Liver (tissue), 8 donors: ENCODE measurements at regions not wholly inside any gene's neighbourhood (a gene's known extent, or its start where the extent isn't known, plus 50 kb on each side); places are given as distances from the start of the nearest gene placed in this dataset.

Experiments used
- DNase-seq: peaks from one replicate; pipeline ENCODE4 v3.0.0-alpha.2; 2017; ENCODE audit warnings: low spot score
- H3K27ac ChIP-seq, 2 donors: one replicate each; pipeline ENCODE4 v1.7.0; 2013; ENCODE audit warnings: inconsistent platforms in 2 of 2, low read length in 2 of 2, control low read depth in 1 of 2, low read depth in 1 of 2, mild to moderate bottlenecking in 1 of 2
- H3K27me3 ChIP-seq, 4 donors: one replicate each; pipeline versions ENCODE4 v1.6.1 to v1.7.0; 2013; ENCODE audit warnings: low read length in 3 of 4, inconsistent platforms in 1 of 4, mild to moderate bottlenecking in 1 of 4, moderate library complexity in 1 of 4; ENCODE audit not compliant: control insufficient read depth in 4 of 4, insufficient read depth in 4 of 4
- H3K36me3 ChIP-seq, 4 donors: one replicate each; pipeline versions ENCODE4 v1.6.1 to v1.7.0; 2013; ENCODE audit warnings: low read length in 3 of 4, mild to moderate bottlenecking in 3 of 4, low read depth in 1 of 4, moderate library complexity in 1 of 4; ENCODE audit not compliant: control insufficient read depth in 4 of 4, insufficient read depth in 3 of 4
- H3K4me1 ChIP-seq, 4 donors: one replicate each; pipeline versions ENCODE4 v1.6.1 to v1.7.0; 2013; ENCODE audit warnings: low read length in 3 of 4, mild to moderate bottlenecking in 3 of 4, moderate library complexity in 1 of 4; ENCODE audit not compliant: control insufficient read depth in 4 of 4, insufficient read depth in 4 of 4
- H3K4me3 ChIP-seq, 3 donors: one replicate each; pipeline versions ENCODE4 v1.6.1 to v1.7.0; 2013; ENCODE audit warnings: low read length in 3 of 3, control low read depth in 1 of 3, low read depth in 1 of 3, mild to moderate bottlenecking in 1 of 3
- H3K9ac ChIP-seq, 2 donors: one replicate each; pipeline ENCODE4 v1.7.0; 2013; ENCODE audit warnings: low read length in 2 of 2, mild to moderate bottlenecking in 2 of 2, moderate library complexity in 2 of 2, control low read depth in 1 of 2, low read depth in 1 of 2
- H3K9me3 ChIP-seq, 4 donors: one replicate each; pipeline versions ENCODE4 v1.6.1 to v1.7.0; 2013; ENCODE audit warnings: low read length in 3 of 4; ENCODE audit not compliant: control insufficient read depth in 4 of 4
- EGR1 ChIP-seq, 2 donors: IDR thresholded peaks; 2 replicates each; pipeline ENCODE4 v1.6.1; 2016 to 2018; ENCODE audit warnings: antibody characterized with exemption in 2 of 2, low read depth in 2 of 2
- FOXA1 ChIP-seq: IDR thresholded peaks from 2 replicates; pipeline ENCODE4 v1.6.1; 2016; ENCODE audit warnings: antibody characterized with exemption
- FOXA2 ChIP-seq: IDR thresholded peaks from 2 replicates; pipeline ENCODE4 v1.6.1; 2016; ENCODE audit warnings: antibody characterized with exemption
- HNF4A ChIP-seq, 2 donors: conservative IDR thresholded peaks; 2 replicates each; pipeline ENCODE4 v1.6.1; 2016; ENCODE audit warnings: antibody characterized with exemption in 2 of 2, mild to moderate bottlenecking in 2 of 2
- HNF4G ChIP-seq: IDR thresholded peaks from 2 replicates; pipeline ENCODE4 v1.6.1; 2016; ENCODE audit warnings: antibody characterized with exemption
- JUND ChIP-seq, 2 donors: IDR thresholded peaks; 2 replicates each; pipeline ENCODE4 v1.6.1; 2016; ENCODE audit warnings: antibody characterized with exemption in 2 of 2
- NR2F2 ChIP-seq: IDR thresholded peaks from 2 replicates; pipeline ENCODE4 v1.6.1; 2016; ENCODE audit warnings: antibody characterized with exemption
- RAD21 ChIP-seq, 2 donors: IDR thresholded peaks; 2 replicates each; pipeline ENCODE4 v1.6.1; 2016; ENCODE audit warnings: antibody characterized with exemption in 2 of 2, mild to moderate bottlenecking in 2 of 2
- REST ChIP-seq: IDR thresholded peaks from 2 replicates; pipeline ENCODE4 v1.6.1; 2016; ENCODE audit warnings: antibody characterized with exemption, mild to moderate bottlenecking
- RXRA ChIP-seq, 2 donors: IDR thresholded peaks; 2 replicates each; pipeline ENCODE4 v1.6.1; 2017 to 2018; ENCODE audit warnings: antibody characterized with exemption in 2 of 2, mild to moderate bottlenecking in 1 of 2
- SP1 ChIP-seq: IDR thresholded peaks from 2 replicates; pipeline ENCODE4 v1.6.1; 2018; ENCODE audit warnings: antibody characterized with exemption, mild to moderate bottlenecking
- TAF1 ChIP-seq: conservative IDR thresholded peaks from 2 replicates; pipeline ENCODE4 v1.6.1; 2016; ENCODE audit warnings: antibody characterized with exemption, mild to moderate bottlenecking
- YY1 ChIP-seq: IDR thresholded peaks from 2 replicates; pipeline ENCODE4 v1.6.1; 2016; ENCODE audit warnings: antibody characterized with exemption, mild to moderate bottlenecking
- WGBS: extraction: QIAGEN DNeasy Blood & Tissue Kit; methylation state at CpG from one replicate; pipeline ENCODE4 v1.1.7; 2013; 5-methylcytosine and 5-hydroxymethylcytosine counted together
- TF ChIP-seq, protein P1 (sequence below): fragments of 150-350 bp; IDR thresholded peaks from 2 replicates; pipeline ENCODE4 v1.5.1; 2017; ENCODE audit warnings: improper control_type of control experiment, low read depth, low read length; ENCODE audit not compliant: missing input control
- TF ChIP-seq, protein P2 (sequence below): IDR thresholded peaks from 2 replicates; pipeline ENCODE4 v1.6.1; 2016; ENCODE audit warnings: antibody characterized with exemption
- TF ChIP-seq, protein P3 (sequence below): IDR thresholded peaks from 2 replicates; pipeline ENCODE4 v1.6.1; 2016; ENCODE audit warnings: antibody characterized with exemption
- TF ChIP-seq, protein P4 (sequence below): IDR thresholded peaks from 2 replicates; pipeline ENCODE4 v1.6.1; 2016; ENCODE audit warnings: antibody characterized with exemption
- donor health status: healthy.
- donor health status: healthy.
- donor health status: healthy.
- donor health status: healthy.
- donor health status: healthy.

- Histone ChIP-seq H3K4me3 (no peak overlapping the region), H3K9ac (no peak overlapping the region), H3K9me3 (no peaks in the 10 kb centered on the region), H3K27ac (no peak overlapping the region), H3K27me3 (peaks cover 0 to 3% (median 0%) of the 10 kb centered on the region in 4 donors), H3K4me1 (no peaks in the 10 kb centered on the region), H3K36me3 (no peaks in the 10 kb centered on the region)
- no peak for TF ChIP-seq YY1
- TF ChIP-seq, protein P1, sequence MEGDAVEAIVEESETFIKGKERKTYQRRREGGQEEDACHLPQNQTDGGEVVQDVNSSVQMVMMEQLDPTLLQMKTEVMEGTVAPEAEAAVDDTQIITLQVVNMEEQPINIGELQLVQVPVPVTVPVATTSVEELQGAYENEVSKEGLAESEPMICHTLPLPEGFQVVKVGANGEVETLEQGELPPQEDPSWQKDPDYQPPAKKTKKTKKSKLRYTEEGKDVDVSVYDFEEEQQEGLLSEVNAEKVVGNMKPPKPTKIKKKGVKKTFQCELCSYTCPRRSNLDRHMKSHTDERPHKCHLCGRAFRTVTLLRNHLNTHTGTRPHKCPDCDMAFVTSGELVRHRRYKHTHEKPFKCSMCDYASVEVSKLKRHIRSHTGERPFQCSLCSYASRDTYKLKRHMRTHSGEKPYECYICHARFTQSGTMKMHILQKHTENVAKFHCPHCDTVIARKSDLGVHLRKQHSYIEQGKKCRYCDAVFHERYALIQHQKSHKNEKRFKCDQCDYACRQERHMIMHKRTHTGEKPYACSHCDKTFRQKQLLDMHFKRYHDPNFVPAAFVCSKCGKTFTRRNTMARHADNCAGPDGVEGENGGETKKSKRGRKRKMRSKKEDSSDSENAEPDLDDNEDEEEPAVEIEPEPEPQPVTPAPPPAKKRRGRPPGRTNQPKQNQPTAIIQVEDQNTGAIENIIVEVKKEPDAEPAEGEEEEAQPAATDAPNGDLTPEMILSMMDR = no peak
- no peak for TF ChIP-seq JUND (IDR thresholded peaks at IDR 0.05)
- no peak for TF ChIP-seq FOXA2
- TF ChIP-seq NR2F2 = no peak
- no peak for TF ChIP-seq FOXA1
- TF ChIP-seq TAF1 = no peak
- TF ChIP-seq REST = no peak
- TF ChIP-seq HNF4A (conservative IDR thresholded peaks at IDR 0.05) = no peak
- no peak for TF ChIP-seq SP1
- no peak for TF ChIP-seq HNF4G
- TF ChIP-seq, protein P2, sequence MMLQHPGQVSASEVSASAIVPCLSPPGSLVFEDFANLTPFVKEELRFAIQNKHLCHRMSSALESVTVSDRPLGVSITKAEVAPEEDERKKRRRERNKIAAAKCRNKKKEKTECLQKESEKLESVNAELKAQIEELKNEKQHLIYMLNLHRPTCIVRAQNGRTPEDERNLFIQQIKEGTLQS = no peak
- TF ChIP-seq, protein P3, sequence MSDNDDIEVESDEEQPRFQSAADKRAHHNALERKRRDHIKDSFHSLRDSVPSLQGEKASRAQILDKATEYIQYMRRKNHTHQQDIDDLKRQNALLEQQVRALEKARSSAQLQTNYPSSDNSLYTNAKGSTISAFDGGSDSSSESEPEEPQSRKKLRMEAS = no peak
- TF ChIP-seq RXRA (IDR thresholded peaks at IDR 0.05) = no peak
- TF ChIP-seq, protein P4, sequence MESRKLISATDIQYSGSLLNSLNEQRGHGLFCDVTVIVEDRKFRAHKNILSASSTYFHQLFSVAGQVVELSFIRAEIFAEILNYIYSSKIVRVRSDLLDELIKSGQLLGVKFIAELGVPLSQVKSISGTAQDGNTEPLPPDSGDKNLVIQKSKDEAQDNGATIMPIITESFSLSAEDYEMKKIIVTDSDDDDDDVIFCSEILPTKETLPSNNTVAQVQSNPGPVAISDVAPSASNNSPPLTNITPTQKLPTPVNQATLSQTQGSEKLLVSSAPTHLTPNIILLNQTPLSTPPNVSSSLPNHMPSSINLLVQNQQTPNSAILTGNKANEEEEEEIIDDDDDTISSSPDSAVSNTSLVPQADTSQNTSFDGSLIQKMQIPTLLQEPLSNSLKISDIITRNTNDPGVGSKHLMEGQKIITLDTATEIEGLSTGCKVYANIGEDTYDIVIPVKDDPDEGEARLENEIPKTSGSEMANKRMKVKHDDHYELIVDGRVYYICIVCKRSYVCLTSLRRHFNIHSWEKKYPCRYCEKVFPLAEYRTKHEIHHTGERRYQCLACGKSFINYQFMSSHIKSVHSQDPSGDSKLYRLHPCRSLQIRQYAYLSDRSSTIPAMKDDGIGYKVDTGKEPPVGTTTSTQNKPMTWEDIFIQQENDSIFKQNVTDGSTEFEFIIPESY = no peak
- no peak for TF ChIP-seq RAD21 (IDR thresholded peaks at IDR 0.05)
- no peak for TF ChIP-seq EGR1 (IDR thresholded peaks at IDR 0.05; ENCODE audit: low read depth in 2 of 2)
- no peak for DNase-seq
- WGBS = 79% methylated on average over 16 of the region's 16 CpGs
These were observed 438.6 kb downstream of the TSHZ3 start for GRCh38 chr19:30910485-30911240.
